ENCODE measurements at regions not wholly inside any gene's neighbourhood (a gene's known extent, or its start where the extent isn't known, plus 50 kb on each side); places are given as distances from the start of the nearest gene placed in this dataset.
A peak's percentile ranks its signal among the peaks of the same experiment; 100 is the strongest.

DNA sequence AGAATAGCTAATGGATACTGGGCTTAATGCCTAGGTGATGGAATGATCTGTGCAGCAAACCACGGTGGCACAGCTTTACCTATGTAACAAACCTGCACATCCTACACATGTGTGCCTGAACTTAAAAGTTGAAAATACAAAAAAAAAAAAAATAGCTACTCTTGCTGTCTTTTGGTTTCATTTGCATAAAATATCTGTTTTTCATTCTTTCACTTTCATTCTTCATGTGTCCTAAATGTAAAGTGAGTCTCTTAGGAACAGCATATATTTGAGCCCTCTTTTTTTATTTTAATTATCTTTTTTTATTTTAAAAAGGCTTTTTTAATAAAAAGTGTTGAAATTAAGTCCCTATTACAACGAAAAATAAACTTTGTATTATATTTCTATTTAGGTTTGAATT is 836.1 kb upstream of the KCND2 start:
- Histone ChIP-seq H3K36me3 (ENCODE audit: control insufficient read depth in 4 of 4, insufficient read depth in 3 of 4, low read depth in 1 of 4, low read length in 3 of 4) (no peaks in the 10 kb centered on the region), H3K9ac (ENCODE audit: low read depth in 1 of 2, low read length in 2 of 2) (no peak overlapping the region), H3K4me1 (ENCODE audit: control insufficient read depth in 4 of 4, insufficient read depth in 4 of 4, low read length in 3 of 4) (no peaks in the 10 kb centered on the region), H3K27me3 (ENCODE audit: control insufficient read depth in 4 of 4, insufficient read depth in 4 of 4, low read length in 3 of 4) (no peaks in the 10 kb centered on the region), H3K9me3 (ENCODE audit: control insufficient read depth in 4 of 4, low read length in 3 of 4) (no peaks in the 10 kb centered on the region), H3K27ac (ENCODE audit: low read depth in 1 of 2, low read length in 2 of 2) (no peak overlapping the region), H3K4me3 (ENCODE audit: low read depth in 1 of 3, low read length in 3 of 3) (no peak overlapping the region)
- DNase-seq (ENCODE audit: low spot score) = no peak
- TF ChIP-seq FOXA2 (IDR thresholded peaks at IDR 0.05) = no peak
- TF ChIP-seq HNF4G (IDR thresholded peaks at IDR 0.05) = no peak
- TF ChIP-seq, protein P1, sequence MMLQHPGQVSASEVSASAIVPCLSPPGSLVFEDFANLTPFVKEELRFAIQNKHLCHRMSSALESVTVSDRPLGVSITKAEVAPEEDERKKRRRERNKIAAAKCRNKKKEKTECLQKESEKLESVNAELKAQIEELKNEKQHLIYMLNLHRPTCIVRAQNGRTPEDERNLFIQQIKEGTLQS (IDR thresholded peaks at IDR 0.05) = no peak
- no peak for TF ChIP-seq YY1 (IDR thresholded peaks at IDR 0.05)
- TF ChIP-seq, protein P2, sequence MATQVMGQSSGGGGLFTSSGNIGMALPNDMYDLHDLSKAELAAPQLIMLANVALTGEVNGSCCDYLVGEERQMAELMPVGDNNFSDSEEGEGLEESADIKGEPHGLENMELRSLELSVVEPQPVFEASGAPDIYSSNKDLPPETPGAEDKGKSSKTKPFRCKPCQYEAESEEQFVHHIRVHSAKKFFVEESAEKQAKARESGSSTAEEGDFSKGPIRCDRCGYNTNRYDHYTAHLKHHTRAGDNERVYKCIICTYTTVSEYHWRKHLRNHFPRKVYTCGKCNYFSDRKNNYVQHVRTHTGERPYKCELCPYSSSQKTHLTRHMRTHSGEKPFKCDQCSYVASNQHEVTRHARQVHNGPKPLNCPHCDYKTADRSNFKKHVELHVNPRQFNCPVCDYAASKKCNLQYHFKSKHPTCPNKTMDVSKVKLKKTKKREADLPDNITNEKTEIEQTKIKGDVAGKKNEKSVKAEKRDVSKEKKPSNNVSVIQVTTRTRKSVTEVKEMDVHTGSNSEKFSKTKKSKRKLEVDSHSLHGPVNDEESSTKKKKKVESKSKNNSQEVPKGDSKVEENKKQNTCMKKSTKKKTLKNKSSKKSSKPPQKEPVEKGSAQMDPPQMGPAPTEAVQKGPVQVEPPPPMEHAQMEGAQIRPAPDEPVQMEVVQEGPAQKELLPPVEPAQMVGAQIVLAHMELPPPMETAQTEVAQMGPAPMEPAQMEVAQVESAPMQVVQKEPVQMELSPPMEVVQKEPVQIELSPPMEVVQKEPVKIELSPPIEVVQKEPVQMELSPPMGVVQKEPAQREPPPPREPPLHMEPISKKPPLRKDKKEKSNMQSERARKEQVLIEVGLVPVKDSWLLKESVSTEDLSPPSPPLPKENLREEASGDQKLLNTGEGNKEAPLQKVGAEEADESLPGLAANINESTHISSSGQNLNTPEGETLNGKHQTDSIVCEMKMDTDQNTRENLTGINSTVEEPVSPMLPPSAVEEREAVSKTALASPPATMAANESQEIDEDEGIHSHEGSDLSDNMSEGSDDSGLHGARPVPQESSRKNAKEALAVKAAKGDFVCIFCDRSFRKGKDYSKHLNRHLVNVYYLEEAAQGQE (IDR thresholded peaks at IDR 0.05) = no peak
- TF ChIP-seq TAF1 (conservative IDR thresholded peaks at IDR 0.05) = no peak
- TF ChIP-seq JUND (IDR thresholded peaks at IDR 0.05) = no peak
- no peak for TF ChIP-seq RAD21 (IDR thresholded peaks at IDR 0.05)
- TF ChIP-seq, protein P3, sequence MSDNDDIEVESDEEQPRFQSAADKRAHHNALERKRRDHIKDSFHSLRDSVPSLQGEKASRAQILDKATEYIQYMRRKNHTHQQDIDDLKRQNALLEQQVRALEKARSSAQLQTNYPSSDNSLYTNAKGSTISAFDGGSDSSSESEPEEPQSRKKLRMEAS (IDR thresholded peaks at IDR 0.05) = no peak
- TF ChIP-seq SP1 (IDR thresholded peaks at IDR 0.05) = no peak
- no peak for TF ChIP-seq RXRA (IDR thresholded peaks at IDR 0.05)
- TF ChIP-seq NR2F2 (IDR thresholded peaks at IDR 0.05) = no peak
- TF ChIP-seq, protein P4, sequence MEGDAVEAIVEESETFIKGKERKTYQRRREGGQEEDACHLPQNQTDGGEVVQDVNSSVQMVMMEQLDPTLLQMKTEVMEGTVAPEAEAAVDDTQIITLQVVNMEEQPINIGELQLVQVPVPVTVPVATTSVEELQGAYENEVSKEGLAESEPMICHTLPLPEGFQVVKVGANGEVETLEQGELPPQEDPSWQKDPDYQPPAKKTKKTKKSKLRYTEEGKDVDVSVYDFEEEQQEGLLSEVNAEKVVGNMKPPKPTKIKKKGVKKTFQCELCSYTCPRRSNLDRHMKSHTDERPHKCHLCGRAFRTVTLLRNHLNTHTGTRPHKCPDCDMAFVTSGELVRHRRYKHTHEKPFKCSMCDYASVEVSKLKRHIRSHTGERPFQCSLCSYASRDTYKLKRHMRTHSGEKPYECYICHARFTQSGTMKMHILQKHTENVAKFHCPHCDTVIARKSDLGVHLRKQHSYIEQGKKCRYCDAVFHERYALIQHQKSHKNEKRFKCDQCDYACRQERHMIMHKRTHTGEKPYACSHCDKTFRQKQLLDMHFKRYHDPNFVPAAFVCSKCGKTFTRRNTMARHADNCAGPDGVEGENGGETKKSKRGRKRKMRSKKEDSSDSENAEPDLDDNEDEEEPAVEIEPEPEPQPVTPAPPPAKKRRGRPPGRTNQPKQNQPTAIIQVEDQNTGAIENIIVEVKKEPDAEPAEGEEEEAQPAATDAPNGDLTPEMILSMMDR (IDR thresholded peaks at IDR 0.05; ENCODE audit: low read depth, low read length, missing input control) = no peak
- TF ChIP-seq FOXA1 (IDR thresholded peaks at IDR 0.05) = no peak
- TF ChIP-seq GABPA (IDR thresholded peaks at IDR 0.05 in 1 of 2, conservative IDR thresholded peaks at IDR 0.05 in 1 of 2) = no peak
- TF ChIP-seq HNF4A (conservative IDR thresholded peaks at IDR 0.05) = no peak
- TF ChIP-seq EGR1 (IDR thresholded peaks at IDR 0.05; ENCODE audit: low read depth in 2 of 2) = no peak
- WGBS = 79% methylated on average over 2 of the region's 2 CpGs

DNA sequence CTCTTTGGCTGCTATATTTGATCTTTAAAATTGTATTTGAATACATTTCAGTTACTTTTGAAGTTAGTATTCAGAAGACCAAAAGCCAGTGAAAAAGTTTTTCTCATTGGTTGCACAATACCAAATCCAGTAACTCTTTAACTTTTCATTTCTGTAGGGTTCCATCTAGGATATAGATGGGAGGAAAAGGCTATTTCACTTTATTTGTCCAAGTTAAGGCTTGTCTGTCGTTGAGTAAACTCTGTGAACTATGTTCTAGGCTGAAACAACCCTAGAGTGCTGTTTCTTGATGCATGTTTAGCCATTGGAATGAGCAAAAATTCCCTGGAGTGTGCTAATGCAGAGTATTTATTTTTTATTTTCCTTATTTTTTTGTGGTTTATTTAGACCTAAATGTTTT is 834.7 kb upstream of the KCND2 start:
- Histone ChIP-seq H3K27ac (ENCODE audit: low read depth in 1 of 2, low read length in 2 of 2) (no peak overlapping the region), H3K9me3 (ENCODE audit: control insufficient read depth in 4 of 4, low read length in 3 of 4) (no peaks in the 10 kb centered on the region), H3K9ac (ENCODE audit: low read depth in 1 of 2, low read length in 2 of 2) (no peak overlapping the region), H3K27me3 (ENCODE audit: control insufficient read depth in 4 of 4, insufficient read depth in 4 of 4, low read length in 3 of 4) (no peaks in the 10 kb centered on the region), H3K4me3 (ENCODE audit: low read depth in 1 of 3, low read length in 3 of 3) (no peak overlapping the region), H3K4me1 (ENCODE audit: control insufficient read depth in 4 of 4, insufficient read depth in 4 of 4, low read length in 3 of 4) (no peaks in the 10 kb centered on the region), H3K36me3 (ENCODE audit: control insufficient read depth in 4 of 4, insufficient read depth in 3 of 4, low read depth in 1 of 4, low read length in 3 of 4) (no peaks in the 10 kb centered on the region)
- DNase-seq (ENCODE audit: low spot score) = no peak
- 11% methylated on average over 1 of the region's 1 CpG for WGBS
- no peak for TF ChIP-seq JUND (IDR thresholded peaks at IDR 0.05)
- no peak for TF ChIP-seq FOXA1 (IDR thresholded peaks at IDR 0.05)
- no peak for TF ChIP-seq FOXA2 (IDR thresholded peaks at IDR 0.05)
- no peak for TF ChIP-seq NR2F2 (IDR thresholded peaks at IDR 0.05)
- TF ChIP-seq RAD21 (IDR thresholded peaks at IDR 0.05) = no peak
- TF ChIP-seq, protein P2 (IDR thresholded peaks at IDR 0.05) = no peak
- TF ChIP-seq YY1 (IDR thresholded peaks at IDR 0.05) = peak; percentile 16

Measured in liver (tissue), 8 donors.